Astrocyte of the cerebellum (primary cell): ENCODE measurements at regions not wholly inside any gene's neighbourhood (a gene's known extent, or its start where the extent isn't known, plus 50 kb on each side); places are given as distances from the start of the nearest gene placed in this dataset.

Source experiments
- DNase-seq: peaks from one replicate; pipeline ENCODE4 v3.0.0-alpha.2; 2011; ENCODE audit warnings: low read depth
- H3K4me3 ChIP-seq: 2 replicates; pipeline ENCODE4 v1.5.1; 2011; ENCODE audit warnings: mild to moderate bottlenecking, low read depth, low read length, moderate library complexity
- CTCF ChIP-seq: IDR thresholded peaks from 2 replicates; pipeline ENCODE4 v1.5.1; 2012; ENCODE audit warnings: low read length, low read depth, moderate library complexity, mild to moderate bottlenecking; ENCODE audit errors: missing control alignments
- in situ Hi-C: cut with HindIII; loops from 2 replicates; pipeline ENCODE4 v1.10.0; 2017; ENCODE audit warnings: low sequenced_read_pairs

- in situ Hi-C loops, result no loop called here
- no peak overlapping the region for H3K4me3 ChIP-seq
- TF ChIP-seq CTCF, result no peak
- DNase-seq, result no peak
Measured at GRCh38 chr14:61847861-61848260, 85.6 kb downstream of the SNAPC1 start.

- in situ Hi-C loops, result no loop called here
- TF ChIP-seq CTCF, result no peak
- no peak overlapping the region for H3K4me3 ChIP-seq
- DNase-seq, result no peak
Measured at GRCh38 chr14:61854898-61855297, 92.7 kb downstream of the SNAPC1 start.

- no peak overlapping the region for H3K4me3 ChIP-seq
- peak; percentile 13 for DNase-seq
- in situ Hi-C loops, result no loop called here
- TF ChIP-seq CTCF, result peak; percentile 91
Measured at GRCh38 chr14:61860294-61860918, 98.2 kb downstream of the SNAPC1 start.

GRCh38 chr14:61861320-61861865, 99.2 kb downstream of the SNAPC1 start:
- DNase-seq, result no peak
- no peak overlapping the region for H3K4me3 ChIP-seq
- no peak for TF ChIP-seq CTCF
- in situ Hi-C loops, result no loop called here

GRCh38 chr14:61864329-61864898, 102.2 kb downstream of the SNAPC1 start:
- DNase-seq, result no peak
- in situ Hi-C loops, result no loop called here

More at GRCh38 chr14:61864329-61864898, 102.2 kb downstream of the SNAPC1 start:
- H3K4me3 ChIP-seq, result no peak overlapping the region
- TF ChIP-seq CTCF, result no peak
